Endothelial cell of umbilical vein (primary cell): ENCODE measurements at regions not wholly inside any gene's neighbourhood (a gene's known extent, or its start where the extent isn't known, plus 50 kb on each side); places are given as distances from the start of the nearest gene placed in this dataset.

Experiments
- BruUV-seq: library from RNA; stranded (reverse); fragments of 400-500 nt; replicated peaks from 2 replicates; lab custom pipeline; 2021; lab: Mats Ljungman, UMichigan
- CTCF ChIA-PET: fragments of 300-600, 350-600 bp; sonication (Branson Sonifier 250); formaldehyde crosslinking; loops from one replicate; lab custom pipeline; 2021; ENCODE audit warnings: antibody characterized with exemption, inconsistent platforms; lab: Charles Lee
- POLR2A ChIA-PET: fragments of 300-600, 350-600 bp; sonication (Branson Sonifier 250); formaldehyde crosslinking; loops from one replicate; lab custom pipeline; 2021; ENCODE audit warnings: antibody characterized with exemption, inconsistent platforms; lab: Charles Lee
- DNase-seq: peaks from one replicate; pipeline ENCODE4 v3.0.0-alpha.2; 2011; ENCODE audit warnings: low read depth, low spot score
- FAIRE-seq: peaks from 2 replicates; lab custom pipeline; 2011; peaks lifted over from hg19 to GRCh38; lab: Jason Lieb, UNC
- H2AFZ ChIP-seq: 2 replicates; pipeline ENCODE4 v1.6.0; 2012; ENCODE audit warnings: low read depth, low read length, control low read depth, inconsistent platforms
- H3K27ac ChIP-seq: 2 replicates; pipeline ENCODE4 v1.5.1; 2011; ENCODE audit warnings: low read depth, mild to moderate bottlenecking, control low read depth, low read length, moderate library complexity; ENCODE audit not compliant: insufficient read depth
- H3K27me3 ChIP-seq, 2 experiments: 2 replicates each; pipeline versions ENCODE4 v1.6.0 to v1.6.1; 2011; ENCODE audit warnings: low read length in 2 of 2, mixed read lengths in 1 of 2; ENCODE audit not compliant: control insufficient read depth in 2 of 2, insufficient read depth in 2 of 2
- H3K36me3 ChIP-seq, 2 experiments: 2 replicates in 1 of 2; 3 replicates in 1 of 2; pipeline ENCODE4 v1.5.1; 2011; ENCODE audit warnings: low read length in 2 of 2, mild to moderate bottlenecking in 1 of 2, moderate library complexity in 1 of 2; ENCODE audit not compliant: control insufficient read depth in 2 of 2, insufficient read depth in 2 of 2; ENCODE audit errors: extremely low read depth in 1 of 2
- H3K4me1 ChIP-seq: 3 replicates; pipeline ENCODE4 v1.5.1; 2011; ENCODE audit warnings: mild to moderate bottlenecking, low read length; ENCODE audit not compliant: control insufficient read depth, insufficient read depth; ENCODE audit errors: extremely low read depth
- H3K4me2 ChIP-seq: 2 replicates; pipeline ENCODE4 v1.6.1; 2011; ENCODE audit warnings: low read length, control low read depth, mixed read lengths; ENCODE audit not compliant: insufficient read depth
- H3K4me3 ChIP-seq, 3 experiments: fragments of 200-600 bp in 1 of 3; sonication (generic), shearing (Covaris generic) in 1 of 3; replicated peaks in 1 of 3; 2 replicates each; pipeline ENCODE4 v1.5.1; 2011 to 2016; ENCODE audit warnings: control low read depth in 3 of 3, low read length in 3 of 3, mild to moderate bottlenecking in 2 of 3, inconsistent platforms in 1 of 3, low read depth in 1 of 3, moderate library complexity in 1 of 3; ENCODE audit not compliant: insufficient read depth in 1 of 3
- H3K79me2 ChIP-seq: 2 replicates; pipeline ENCODE4 v1.6.0; 2012; ENCODE audit warnings: low read length, inconsistent platforms; ENCODE audit not compliant: control insufficient read depth, insufficient read depth
- H3K9ac ChIP-seq: replicated peaks from 2 replicates; pipeline ENCODE3; 2011; ENCODE audit warnings: low read length, control low read depth; ENCODE audit not compliant: insufficient read depth; ENCODE audit errors: extremely low read depth
- H3K9me1 ChIP-seq: replicated peaks from 3 replicates; pipeline ENCODE4 v1.6.0; 2011; ENCODE audit warnings: mild to moderate bottlenecking, low read length; ENCODE audit not compliant: control insufficient read depth, insufficient read depth; ENCODE audit errors: extremely low read depth
- H3K9me3 ChIP-seq: replicated peaks from 2 replicates; pipeline ENCODE4 v1.5.1; 2012; ENCODE audit warnings: low read length, inconsistent platforms; ENCODE audit not compliant: control insufficient read depth, insufficient read depth
- H4K20me1 ChIP-seq: replicated peaks from 2 replicates; pipeline ENCODE3; 2011; ENCODE audit warnings: mild to moderate bottlenecking, low read length; ENCODE audit not compliant: control insufficient read depth, insufficient read depth; ENCODE audit errors: extremely low read depth
- EZH2 ChIP-seq: IDR thresholded peaks from 2 replicates; pipeline ENCODE4 v1.6.1; 2012; ENCODE audit warnings: borderline replicate concordance, low read depth, mild to moderate bottlenecking, moderate library complexity, low read length, inconsistent platforms; ENCODE audit not compliant: severe bottlenecking
- FOS ChIP-seq: IDR thresholded peaks from 2 replicates; pipeline ENCODE4 v1.6.1; 2011; ENCODE audit warnings: mild to moderate bottlenecking, low read length, moderate library complexity, borderline replicate concordance; ENCODE audit not compliant: insufficient read depth
- GATA2 ChIP-seq: IDR thresholded peaks from 2 replicates; pipeline ENCODE4 v1.7.0; 2011; ENCODE audit warnings: low read depth, mild to moderate bottlenecking, moderate library complexity, mixed read lengths, low read length; ENCODE audit not compliant: insufficient read length, insufficient read depth
- JUN ChIP-seq: IDR thresholded peaks from 2 replicates; pipeline ENCODE4 v1.6.1; 2011; ENCODE audit warnings: borderline replicate concordance, low read depth; ENCODE audit not compliant: insufficient read length, insufficient read depth
- MYC ChIP-seq: IDR thresholded peaks from one replicate; pipeline ENCODE4 v1.6.1; 2011; ENCODE audit warnings: mild to moderate bottlenecking, low read depth, low read length
- POLR2A ChIP-seq: IDR thresholded peaks from 2 replicates; pipeline ENCODE4 v1.6.1; 2012; ENCODE audit warnings: low read depth, mild to moderate bottlenecking, control low read depth, low read length
- POLR2AphosphoS5 ChIP-seq: IDR thresholded peaks from 2 replicates; pipeline ENCODE4 v1.6.1; 2012; ENCODE audit warnings: low read depth, mild to moderate bottlenecking, control low read depth, low read length, moderate library complexity; ENCODE audit not compliant: insufficient read depth
- dilution Hi-C: fragments of 300-500 bp; cut with MboI; formaldehyde crosslinking; loops from one replicate; pipeline ENCODE4 v1.15.0; 2019; ENCODE audit warnings: low sequenced_read_pairs; ENCODE audit not compliant: extremely low pct_ligation_motif_present
- intact Hi-C: fragments of 100-400 bp; cut with micrococcal nuclease; formaldehyde crosslinking; loops from one replicate; pipeline ENCODE4 v1.10.0; 2022
- TF ChIP-seq, protein P1 (sequence below), 2 donors: IDR thresholded peaks; 1 replicate in 1 of 2; 2 replicates in 1 of 2; pipeline ENCODE4 v1.5.1; 2011; ENCODE audit warnings: low read length in 2 of 2, mild to moderate bottlenecking in 2 of 2, moderate library complexity in 2 of 2, control low read depth in 1 of 2, inconsistent platforms in 1 of 2, low read depth in 1 of 2; ENCODE audit not compliant: insufficient read depth in 1 of 2; ENCODE audit errors: extremely low read depth in 1 of 2
- TF ChIP-seq, protein P2 (sequence below): IDR thresholded peaks from 2 replicates; pipeline ENCODE4 v1.6.1; 2011; ENCODE audit not compliant: insufficient read depth, insufficient read length

DNA sequence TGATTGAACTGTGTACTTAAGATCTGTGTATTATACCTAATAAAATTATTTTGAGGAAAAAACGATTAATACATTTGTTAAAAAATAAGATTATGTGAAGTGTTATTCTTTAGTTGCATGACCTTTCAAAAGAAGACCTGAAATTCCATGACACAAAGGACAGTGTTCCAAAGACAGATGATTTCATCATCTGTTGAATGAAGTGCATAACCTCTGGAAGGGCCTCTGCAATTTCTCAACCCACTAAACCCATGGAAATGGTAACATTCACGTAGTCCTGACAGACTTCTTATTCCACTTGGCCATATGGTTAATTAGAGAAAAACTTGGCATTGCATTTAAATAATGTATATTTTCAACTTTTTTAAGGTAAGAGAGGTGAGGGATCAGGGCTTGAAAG lies 167.2 kb upstream of the CTNND2 start:
- no peak for DNase-seq
- CTCF ChIA-PET: no interaction called here

More for the DNA sequence above, 167.2 kb upstream of the CTNND2 start:
- Histone ChIP-seq H3K4me2 (no peak overlapping the region), H3K9me1 (no peaks in the 10 kb centered on the region), H4K20me1 (no peaks in the 10 kb centered on the region), H3K9me3 (no peaks in the 10 kb centered on the region), H3K27ac (no peak overlapping the region), H3K4me1 (no peaks in the 10 kb centered on the region), H3K36me3 (no peaks in the 10 kb centered on the region), H2AFZ (no peak overlapping the region), H3K4me3 (no peak overlapping the region), H3K9ac (no peak overlapping the region), H3K79me2 (no peaks in the 10 kb centered on the region), H3K27me3 (no peaks in the 10 kb centered on the region)
- POLR2A ChIA-PET: no interaction called here
- no peak for FAIRE-seq
- no TSS peak for BruUV-seq
- intact Hi-C loops (no loop called here), dilution Hi-C loops (no loop called here)
- no peak for TF ChIP-seq POLR2AphosphoS5
- TF ChIP-seq, protein P1, sequence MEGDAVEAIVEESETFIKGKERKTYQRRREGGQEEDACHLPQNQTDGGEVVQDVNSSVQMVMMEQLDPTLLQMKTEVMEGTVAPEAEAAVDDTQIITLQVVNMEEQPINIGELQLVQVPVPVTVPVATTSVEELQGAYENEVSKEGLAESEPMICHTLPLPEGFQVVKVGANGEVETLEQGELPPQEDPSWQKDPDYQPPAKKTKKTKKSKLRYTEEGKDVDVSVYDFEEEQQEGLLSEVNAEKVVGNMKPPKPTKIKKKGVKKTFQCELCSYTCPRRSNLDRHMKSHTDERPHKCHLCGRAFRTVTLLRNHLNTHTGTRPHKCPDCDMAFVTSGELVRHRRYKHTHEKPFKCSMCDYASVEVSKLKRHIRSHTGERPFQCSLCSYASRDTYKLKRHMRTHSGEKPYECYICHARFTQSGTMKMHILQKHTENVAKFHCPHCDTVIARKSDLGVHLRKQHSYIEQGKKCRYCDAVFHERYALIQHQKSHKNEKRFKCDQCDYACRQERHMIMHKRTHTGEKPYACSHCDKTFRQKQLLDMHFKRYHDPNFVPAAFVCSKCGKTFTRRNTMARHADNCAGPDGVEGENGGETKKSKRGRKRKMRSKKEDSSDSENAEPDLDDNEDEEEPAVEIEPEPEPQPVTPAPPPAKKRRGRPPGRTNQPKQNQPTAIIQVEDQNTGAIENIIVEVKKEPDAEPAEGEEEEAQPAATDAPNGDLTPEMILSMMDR (IDR thresholded peaks at IDR 0.05; ENCODE audit: extremely low read depth in 1 of 2, insufficient read depth in 1 of 2, low read depth in 1 of 2, low read length in 2 of 2): no peak
- no peak for TF ChIP-seq FOS
- no peak for TF ChIP-seq POLR2A
- no peak for TF ChIP-seq GATA2
- TF ChIP-seq JUN: no peak
- TF ChIP-seq, protein P2, sequence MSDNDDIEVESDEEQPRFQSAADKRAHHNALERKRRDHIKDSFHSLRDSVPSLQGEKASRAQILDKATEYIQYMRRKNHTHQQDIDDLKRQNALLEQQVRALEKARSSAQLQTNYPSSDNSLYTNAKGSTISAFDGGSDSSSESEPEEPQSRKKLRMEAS: no peak
- TF ChIP-seq MYC: no peak
- no peak for TF ChIP-seq EZH2
